Ishikawa (cell line): ENCODE measurements at regions not wholly inside any gene's neighbourhood (a gene's known extent, or its start where the extent isn't known, plus 50 kb on each side); places are given as distances from the start of the nearest gene placed in this dataset.

ENCODE experiments used
- CEBPB ChIP-seq: IDR thresholded peaks from 2 replicates; pipeline ENCODE4 v1.6.1; 2012
- CREB1 ChIP-seq: IDR thresholded peaks from 2 replicates; pipeline ENCODE4 v1.6.1; 2012; ENCODE audit warnings: low read depth
- EGR1 ChIP-seq: IDR thresholded peaks from 2 replicates; pipeline ENCODE4 v1.6.1; 2012
- EP300 ChIP-seq: IDR thresholded peaks from 2 replicates; pipeline ENCODE4 v1.6.1; 2012; ENCODE audit warnings: borderline replicate concordance
- FOXM1 ChIP-seq: IDR thresholded peaks from 2 replicates; pipeline ENCODE4 v1.6.1; 2012; ENCODE audit warnings: low read depth, borderline replicate concordance
- NFIC ChIP-seq: IDR thresholded peaks from 2 replicates; pipeline ENCODE4 v1.6.1; 2012
- RAD21 ChIP-seq: IDR thresholded peaks from 2 replicates; pipeline ENCODE4 v1.6.1; 2012; ENCODE audit warnings: low read depth
- TAF1 ChIP-seq: IDR thresholded peaks from 2 replicates; pipeline ENCODE4 v1.6.1; 2012; ENCODE audit warnings: low read depth, mild to moderate bottlenecking
- TCF12 ChIP-seq: IDR thresholded peaks from 2 replicates; pipeline ENCODE4 v1.6.1; 2012; ENCODE audit warnings: low read depth
- TEAD4 ChIP-seq: IDR thresholded peaks from 2 replicates; pipeline ENCODE4 v1.6.1; 2012
- YY1 ChIP-seq: IDR thresholded peaks from 2 replicates; pipeline ENCODE4 v1.6.1; 2012; ENCODE audit warnings: low read depth
- ZBTB7A ChIP-seq: IDR thresholded peaks from 2 replicates; pipeline ENCODE4 v1.6.1; 2012; ENCODE audit warnings: low read depth
- TF ChIP-seq, protein P1 (sequence below): IDR thresholded peaks from 2 replicates; pipeline ENCODE4 v1.6.1; 2012
- TF ChIP-seq, protein P2 (sequence below): IDR thresholded peaks from 2 replicates; pipeline ENCODE4 v1.6.1; 2012; ENCODE audit warnings: low read depth, mild to moderate bottlenecking
- TF ChIP-seq, protein P3 (sequence below): IDR thresholded peaks from 2 replicates; pipeline ENCODE4 v1.6.1; 2012

DNA sequence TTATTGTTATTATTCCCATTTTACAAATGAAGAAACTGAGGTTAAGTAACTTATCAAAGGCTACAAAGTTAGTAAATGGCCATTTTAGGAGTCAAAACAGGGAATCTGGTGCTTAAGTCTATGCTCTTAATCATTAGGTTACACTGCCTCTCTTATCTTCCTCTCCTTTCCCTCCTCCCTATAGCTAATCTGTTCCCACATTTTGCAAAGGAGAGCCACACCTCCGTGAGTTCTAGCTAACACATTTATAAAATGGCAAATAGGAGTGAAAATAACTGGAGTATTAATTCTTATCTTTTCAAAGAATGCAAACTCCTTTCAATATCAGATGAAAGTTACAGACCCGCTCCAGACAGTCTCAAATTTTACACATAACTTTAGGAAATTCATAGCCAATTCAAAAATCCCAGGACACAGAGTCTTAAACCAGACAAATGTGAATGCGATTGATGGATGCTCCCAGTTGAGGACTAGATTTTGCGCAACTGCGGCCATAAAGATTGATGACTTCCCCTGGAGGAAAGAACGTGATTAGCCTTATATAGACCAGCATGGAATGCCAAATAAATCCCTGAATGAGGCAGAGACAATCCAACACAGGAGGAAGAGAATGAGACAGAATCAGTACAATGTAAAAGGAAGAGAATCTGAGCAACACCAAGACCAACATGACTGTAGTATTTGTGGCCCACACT lies 225.0 kb upstream of the ARID2 start:
- TF ChIP-seq CEBPB (no peak), EGR1 (no peak), RAD21 (no peak), FOXM1 (no peak), YY1 (no peak), TAF1 (no peak), EP300 (no peak)
- TF ChIP-seq, protein P1, sequence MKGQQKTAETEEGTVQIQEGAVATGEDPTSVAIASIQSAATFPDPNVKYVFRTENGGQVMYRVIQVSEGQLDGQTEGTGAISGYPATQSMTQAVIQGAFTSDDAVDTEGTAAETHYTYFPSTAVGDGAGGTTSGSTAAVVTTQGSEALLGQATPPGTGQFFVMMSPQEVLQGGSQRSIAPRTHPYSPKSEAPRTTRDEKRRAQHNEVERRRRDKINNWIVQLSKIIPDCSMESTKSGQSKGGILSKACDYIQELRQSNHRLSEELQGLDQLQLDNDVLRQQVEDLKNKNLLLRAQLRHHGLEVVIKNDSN: no peak
- TF ChIP-seq, protein P2, sequence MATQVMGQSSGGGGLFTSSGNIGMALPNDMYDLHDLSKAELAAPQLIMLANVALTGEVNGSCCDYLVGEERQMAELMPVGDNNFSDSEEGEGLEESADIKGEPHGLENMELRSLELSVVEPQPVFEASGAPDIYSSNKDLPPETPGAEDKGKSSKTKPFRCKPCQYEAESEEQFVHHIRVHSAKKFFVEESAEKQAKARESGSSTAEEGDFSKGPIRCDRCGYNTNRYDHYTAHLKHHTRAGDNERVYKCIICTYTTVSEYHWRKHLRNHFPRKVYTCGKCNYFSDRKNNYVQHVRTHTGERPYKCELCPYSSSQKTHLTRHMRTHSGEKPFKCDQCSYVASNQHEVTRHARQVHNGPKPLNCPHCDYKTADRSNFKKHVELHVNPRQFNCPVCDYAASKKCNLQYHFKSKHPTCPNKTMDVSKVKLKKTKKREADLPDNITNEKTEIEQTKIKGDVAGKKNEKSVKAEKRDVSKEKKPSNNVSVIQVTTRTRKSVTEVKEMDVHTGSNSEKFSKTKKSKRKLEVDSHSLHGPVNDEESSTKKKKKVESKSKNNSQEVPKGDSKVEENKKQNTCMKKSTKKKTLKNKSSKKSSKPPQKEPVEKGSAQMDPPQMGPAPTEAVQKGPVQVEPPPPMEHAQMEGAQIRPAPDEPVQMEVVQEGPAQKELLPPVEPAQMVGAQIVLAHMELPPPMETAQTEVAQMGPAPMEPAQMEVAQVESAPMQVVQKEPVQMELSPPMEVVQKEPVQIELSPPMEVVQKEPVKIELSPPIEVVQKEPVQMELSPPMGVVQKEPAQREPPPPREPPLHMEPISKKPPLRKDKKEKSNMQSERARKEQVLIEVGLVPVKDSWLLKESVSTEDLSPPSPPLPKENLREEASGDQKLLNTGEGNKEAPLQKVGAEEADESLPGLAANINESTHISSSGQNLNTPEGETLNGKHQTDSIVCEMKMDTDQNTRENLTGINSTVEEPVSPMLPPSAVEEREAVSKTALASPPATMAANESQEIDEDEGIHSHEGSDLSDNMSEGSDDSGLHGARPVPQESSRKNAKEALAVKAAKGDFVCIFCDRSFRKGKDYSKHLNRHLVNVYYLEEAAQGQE: no peak

DNA sequence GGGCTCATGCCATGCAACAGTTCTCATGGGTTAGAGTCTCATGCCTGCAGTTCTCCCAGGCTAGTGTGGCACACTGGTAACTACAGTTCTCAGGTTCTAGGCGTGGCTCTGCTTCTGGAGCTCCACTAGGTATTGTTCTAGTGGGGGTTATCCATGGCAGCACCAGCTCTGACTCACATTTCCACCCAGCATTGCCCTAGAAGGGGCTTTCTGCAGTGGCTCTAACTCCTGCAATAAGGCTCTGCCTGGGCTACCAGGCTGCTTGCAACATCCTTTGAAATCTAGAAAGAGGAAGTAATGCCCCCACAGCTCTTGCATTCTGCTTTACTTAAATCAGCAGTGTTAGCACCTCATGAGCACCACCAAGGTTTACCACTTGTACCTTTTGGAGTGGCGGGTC lies 220.3 kb upstream of the ARID2 start:
- TF ChIP-seq TEAD4 (no peak), TCF12 (no peak), EGR1 (no peak), CREB1 (no peak), CEBPB (no peak), EP300 (no peak)
- TF ChIP-seq, protein P1: no peak

DNA sequence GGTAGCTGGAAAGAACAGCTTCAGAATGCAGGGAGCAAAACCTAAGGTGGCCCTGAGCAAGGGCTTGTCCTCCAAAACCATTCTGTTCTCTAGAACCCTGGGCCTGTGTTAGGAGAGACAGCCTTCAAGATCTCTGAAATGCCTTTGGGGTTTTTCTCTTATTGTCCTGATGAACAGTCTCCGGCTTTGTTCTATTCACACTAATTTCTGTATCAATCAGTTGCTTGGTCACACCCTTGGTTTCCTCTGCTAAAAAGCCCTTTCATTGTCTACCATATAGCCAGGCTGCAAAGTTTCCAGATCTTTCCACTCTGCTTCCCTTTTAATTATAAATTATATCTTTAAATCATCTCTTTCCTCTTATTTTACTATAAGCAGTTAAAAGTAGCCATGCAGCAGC lies 219.9 kb upstream of the ARID2 start:
- TF ChIP-seq NFIC (no peak), FOXM1 (no peak), CREB1 (no peak), YY1 (no peak), CEBPB (no peak), ZBTB7A (no peak), TAF1 (no peak), TCF12 (no peak), EP300 (no peak), EGR1 (no peak), TEAD4 (no peak), RAD21 (no peak)
- TF ChIP-seq, protein P2: no peak
- TF ChIP-seq, protein P3, sequence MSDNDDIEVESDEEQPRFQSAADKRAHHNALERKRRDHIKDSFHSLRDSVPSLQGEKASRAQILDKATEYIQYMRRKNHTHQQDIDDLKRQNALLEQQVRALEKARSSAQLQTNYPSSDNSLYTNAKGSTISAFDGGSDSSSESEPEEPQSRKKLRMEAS: no peak
- TF ChIP-seq, protein P1: no peak

DNA sequence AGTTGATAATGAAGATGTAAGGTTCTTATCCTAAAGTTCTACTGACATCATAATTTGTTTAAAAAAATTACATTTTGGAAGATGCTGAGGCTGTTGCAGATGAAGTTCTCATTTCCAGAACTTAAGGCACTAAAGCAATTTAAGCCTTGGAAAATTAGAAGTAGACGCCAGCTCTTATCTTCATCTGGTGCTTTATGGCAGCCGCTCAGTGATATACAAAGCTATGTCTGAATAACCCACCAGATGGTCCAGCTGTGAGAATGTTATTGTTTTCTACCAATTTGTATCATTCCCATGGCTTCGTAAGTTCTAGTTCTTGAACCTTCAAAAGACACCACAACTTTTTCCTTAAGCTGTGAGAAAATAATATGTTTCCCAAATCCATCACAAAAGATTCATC lies 212.1 kb upstream of the ARID2 start:
- TF ChIP-seq ZBTB7A (no peak), YY1 (no peak), RAD21 (no peak), EP300 (no peak), TAF1 (no peak), CREB1 (no peak)

DNA sequence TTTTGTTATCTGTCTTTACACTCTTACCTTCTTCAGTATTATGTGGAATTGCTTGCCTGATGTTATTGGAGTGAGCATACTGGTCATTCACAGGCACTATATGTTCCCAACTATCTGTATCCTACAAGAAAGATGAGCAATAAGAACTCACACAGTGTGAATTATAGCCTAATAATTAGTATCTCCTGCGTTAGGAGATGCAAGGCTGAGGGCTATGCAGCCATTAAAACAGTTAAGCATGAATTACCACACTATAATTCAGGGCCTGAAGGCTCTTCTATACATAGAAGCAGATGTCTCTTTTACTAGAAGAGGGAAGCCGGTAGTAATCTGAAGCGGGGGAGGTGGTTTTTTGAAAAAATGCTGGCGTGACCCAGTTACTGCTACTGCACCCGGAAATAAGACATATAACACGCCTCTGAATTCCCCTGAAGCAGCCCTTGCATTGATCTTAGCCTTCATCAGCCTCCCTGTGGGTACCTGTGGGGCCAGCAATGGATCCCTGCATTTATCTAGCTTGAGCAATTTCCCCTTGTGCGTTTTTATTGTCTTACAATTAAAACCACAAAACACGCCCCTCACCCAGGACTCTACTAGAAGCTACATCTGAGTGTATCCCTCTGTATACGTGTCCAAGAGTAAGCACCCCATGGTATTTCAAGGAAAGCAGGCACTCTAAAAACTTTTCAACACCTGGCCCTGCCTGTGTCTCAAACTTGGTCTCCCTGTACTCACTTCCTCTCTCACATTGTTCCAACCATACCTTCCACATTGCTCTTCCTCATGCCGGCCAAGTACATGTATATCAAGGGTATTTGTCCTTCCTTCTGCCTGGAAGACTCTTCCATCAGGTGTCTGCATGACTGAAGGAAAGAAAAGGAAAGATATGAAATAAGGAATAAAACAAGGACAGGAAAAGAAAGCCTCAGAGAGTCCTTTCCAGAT lies 210.9 kb upstream of the ARID2 start:
- TF ChIP-seq NFIC (no peak), TCF12 (no peak), TAF1 (no peak), CEBPB (no peak), FOXM1 (no peak)
- TF ChIP-seq, protein P1: no peak
